Hematopoietic multipotent progenitor cell treated with erythropoietin and hydrocortisone succinate and interleukin-3 and kit ligand, for 6 days (in vitro differentiated cells): ENCODE measurements at regions not wholly inside any gene's neighbourhood (a gene's known extent, or its start where the extent isn't known, plus 50 kb on each side); places are given as distances from the start of the nearest gene placed in this dataset.
A peak's percentile ranks its signal among the peaks of the same experiment; 100 is the strongest.
"Not testable (repeated sequence)": the region's sequence is repeated elsewhere in the genome, so short reads cannot be mapped to it uniquely, and the experiment has no call there.

Experiments used
- DNase-seq: peaks from one replicate; pipeline ENCODE4 v3.0.0-alpha.2; 2015

DNA sequence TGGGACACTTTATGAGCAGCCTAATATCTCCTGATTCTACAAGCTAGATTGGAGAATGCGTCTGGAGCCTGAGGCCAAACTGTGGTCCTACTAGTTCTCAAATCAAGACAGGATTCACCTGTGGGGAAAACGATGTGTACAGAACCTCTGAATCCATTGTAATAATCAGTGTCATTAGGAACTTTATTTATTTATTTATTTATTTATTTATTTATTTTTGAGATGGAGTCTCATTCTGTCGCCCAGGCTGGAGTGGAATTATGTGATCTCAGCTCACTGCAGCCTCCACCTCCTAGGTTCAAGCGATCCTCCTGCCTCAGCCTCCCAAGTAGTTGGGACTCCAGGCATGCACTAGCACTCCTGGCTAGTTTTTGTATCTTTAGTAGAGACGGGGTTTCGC is 52.6 kb upstream of the KIF26B start:
- DNase-seq = not testable (repeated sequence)

DNA sequence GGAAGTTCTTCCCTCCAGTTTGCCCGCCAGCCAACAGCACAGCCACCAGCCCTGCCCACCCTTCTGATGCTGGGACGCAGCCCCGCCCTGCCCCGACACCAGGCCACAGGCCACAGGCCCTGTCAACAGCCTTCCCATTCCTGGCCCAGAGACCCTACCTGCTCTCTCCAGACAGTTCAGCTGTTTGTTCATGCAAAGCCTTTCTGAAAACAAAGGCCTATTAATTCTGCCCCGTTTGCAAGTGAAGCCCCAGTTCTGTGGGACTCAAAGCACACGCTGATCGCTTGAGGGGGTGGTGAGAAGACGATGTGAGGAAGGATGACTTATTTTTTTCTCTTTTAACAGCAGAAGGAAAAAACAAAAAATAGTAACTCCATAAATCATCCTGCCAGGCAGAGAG is 55.4 kb upstream of the KIF26B start:
- no peak for DNase-seq

DNA sequence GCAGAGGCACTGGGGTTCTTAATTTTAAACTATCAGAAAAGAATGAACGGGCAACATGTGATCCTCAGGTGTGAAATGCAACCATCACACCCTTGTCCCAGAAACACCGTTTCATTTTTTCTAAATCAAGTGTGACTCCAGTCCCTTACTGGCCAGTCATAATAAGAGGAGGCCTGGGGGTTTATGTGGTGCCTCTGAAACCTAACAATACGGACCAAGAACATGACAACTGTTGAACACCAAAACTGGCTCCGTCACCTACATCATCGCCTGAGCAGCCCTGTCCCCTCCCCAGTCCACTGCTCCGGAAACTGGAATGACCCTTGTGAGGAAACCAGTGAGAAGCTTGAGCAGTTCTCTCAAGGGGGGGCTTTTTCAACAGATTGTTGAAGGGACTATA is 55.9 kb upstream of the KIF26B start:
- DNase-seq = no peak

DNA sequence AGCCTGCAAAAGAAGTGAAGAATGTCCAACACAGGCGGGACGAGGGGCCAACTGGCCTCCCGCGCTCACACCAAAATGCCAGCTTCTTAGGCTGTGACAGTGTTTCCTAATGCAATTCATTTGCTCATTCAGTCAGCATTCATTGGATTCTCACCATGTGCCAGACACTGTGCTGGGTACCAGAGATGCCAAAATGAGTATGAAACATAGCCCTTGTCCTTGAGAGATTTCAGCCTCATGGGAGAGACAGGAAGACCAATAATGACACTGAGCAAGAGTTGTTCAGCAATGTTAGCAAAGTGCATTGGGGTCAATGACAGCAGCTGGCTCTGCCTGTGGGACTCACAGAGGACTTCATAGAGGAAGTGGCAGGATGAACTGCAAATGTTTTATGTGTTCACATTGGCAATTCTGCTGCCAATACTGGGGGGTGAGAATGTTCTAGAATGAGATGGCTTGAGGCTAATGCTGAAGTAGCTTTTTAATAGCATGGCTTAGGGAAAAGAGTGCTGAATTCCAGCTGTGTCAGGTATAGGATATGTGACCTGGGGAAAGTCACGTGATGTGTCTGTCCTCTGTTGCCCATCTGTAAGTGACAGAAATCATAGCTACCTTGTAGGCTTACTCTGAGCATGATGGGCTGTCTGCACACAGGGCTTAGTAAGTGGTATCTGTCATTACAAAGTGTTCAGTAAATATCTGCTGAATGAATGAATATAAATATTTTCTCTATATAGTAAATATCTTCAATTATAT is 58.3 kb upstream of the KIF26B start:
- no peak for DNase-seq

DNA sequence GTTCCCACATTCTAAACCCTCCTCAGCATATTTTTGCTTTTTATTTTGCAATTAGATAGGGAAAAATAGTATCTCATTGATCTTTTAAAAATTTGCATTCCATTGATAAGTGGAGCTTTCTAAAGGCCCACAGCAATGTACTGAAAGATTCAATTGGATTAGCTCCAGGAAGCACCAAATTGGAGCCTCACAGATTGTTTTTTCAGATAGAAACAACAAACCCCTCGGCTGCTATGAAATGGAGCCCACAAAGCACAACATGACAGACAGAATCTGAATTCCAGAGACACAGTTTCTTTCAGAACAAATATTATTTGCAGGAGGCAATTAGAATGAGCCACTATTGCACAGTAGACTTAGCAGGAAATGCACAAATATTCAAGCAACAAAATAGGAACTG is 58.9 kb upstream of the KIF26B start:
- DNase-seq = no peak

DNA sequence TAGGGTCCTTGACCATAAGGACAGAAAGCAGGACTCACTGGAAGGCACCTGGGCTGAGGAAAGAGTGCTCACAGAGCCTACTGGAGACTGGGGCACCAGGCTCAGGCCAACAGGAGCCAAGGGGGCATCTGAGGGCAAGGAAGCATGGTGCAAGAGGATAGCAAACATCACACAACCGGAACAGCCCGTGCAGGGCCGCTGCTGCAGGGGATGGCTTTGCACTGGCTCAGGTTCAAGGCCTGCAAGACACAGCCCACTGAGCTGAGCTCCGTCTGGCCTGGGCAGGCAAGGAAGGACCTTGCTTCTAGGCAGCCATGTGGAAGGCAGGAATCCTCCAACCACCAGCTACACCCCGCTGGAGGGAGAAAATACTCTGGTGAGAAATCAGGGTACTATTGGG is 59.8 kb upstream of the KIF26B start:
- DNase-seq = no peak

DNA sequence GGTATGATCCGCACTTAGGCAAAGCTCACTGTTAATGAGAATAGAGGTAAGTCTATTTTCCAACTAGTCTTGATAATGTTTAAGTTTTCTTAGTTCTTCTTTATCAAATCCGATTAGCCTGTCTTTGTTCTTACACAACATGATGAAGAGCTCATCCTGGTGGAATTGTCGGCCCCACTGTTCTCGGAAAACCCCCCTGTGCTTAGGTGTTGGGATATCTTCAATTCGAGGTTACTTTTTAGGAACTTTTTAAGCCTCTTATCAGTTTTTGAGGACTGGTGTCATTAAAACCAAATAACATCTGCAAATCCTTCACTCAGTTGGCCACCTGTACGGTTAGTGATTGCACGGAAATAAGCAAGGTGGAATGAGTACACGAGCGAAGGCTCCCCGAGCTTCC is 60.7 kb upstream of the KIF26B start:
- DNase-seq = no peak

DNA sequence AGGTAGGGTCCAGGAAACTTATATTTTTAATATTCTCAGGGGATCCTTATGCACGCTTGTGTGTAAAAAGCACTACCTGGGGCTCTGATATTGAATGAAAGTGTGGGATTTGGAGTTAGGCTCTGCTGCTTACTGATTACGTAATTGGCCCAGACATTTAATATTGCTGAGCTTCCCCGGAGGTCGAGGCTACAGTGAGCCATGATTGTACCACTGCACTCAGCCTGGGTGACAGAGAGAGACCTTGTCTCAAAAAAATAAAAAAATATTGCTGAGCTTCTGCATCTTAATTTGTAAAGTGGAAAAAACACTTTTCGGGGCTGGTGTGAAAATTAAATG is 62.2 kb upstream of the KIF26B start:
- DNase-seq = no peak

DNA sequence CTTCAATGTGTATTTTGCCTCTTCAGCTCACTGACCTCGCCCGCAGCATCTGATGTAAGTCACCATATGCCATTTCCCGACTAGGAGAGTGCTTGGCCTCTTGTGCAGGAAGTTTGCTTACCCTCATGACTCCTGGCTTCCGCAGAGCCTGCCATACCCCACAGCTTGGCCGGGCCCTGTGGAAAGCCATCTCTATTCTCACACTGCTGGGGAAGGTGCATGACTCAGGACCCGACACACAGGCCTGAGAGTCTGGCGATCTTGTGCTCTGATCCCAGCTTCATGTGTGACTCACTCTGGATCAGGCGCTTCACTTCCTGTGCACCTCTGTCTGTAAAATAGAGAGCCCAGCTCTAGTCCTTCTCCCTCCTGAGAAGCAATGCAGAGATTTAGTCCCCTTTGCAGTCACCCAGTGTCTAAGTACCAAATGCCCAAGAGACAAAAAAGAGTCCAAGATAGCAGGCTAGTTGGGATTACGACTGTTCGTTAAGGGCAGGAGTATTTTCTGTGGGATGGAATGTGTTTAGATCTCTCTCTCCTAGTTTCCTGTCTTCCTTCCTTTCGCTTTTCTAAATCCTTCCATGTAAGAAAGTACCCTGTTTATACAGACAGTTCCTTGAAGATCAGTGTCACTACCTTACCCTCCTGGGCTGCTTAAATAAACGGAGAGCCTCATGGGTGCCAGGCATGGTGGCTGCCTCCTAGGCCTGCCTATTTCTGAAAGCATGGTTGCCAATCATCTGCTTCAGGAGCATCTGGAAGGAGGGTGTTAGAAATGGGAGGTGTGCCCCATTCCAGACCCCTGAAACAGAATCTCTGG is 62.8 kb upstream of the KIF26B start:
- no peak for DNase-seq

DNA sequence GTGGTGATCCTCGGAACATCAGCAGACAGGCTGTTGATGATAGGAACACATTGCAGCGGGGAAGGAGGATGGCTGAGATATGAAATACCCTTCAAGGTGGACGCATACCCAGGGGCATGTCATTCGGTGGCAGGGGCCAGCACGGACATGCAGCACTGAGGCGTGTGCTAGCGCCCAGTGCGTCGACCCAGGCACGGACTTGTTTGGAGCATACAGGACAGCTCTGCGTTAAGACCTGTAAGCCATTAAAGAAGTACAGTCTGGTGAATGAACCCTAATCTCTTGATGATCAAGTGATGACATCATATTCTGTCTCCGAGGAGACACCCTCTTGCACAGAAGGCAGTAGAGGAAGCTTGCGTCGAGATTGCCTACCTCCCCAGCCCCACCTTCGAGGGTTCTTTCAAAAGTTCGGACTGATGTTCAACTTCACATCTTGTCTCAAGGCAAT is 63.6 kb upstream of the KIF26B start:
- no peak for DNase-seq

DNA sequence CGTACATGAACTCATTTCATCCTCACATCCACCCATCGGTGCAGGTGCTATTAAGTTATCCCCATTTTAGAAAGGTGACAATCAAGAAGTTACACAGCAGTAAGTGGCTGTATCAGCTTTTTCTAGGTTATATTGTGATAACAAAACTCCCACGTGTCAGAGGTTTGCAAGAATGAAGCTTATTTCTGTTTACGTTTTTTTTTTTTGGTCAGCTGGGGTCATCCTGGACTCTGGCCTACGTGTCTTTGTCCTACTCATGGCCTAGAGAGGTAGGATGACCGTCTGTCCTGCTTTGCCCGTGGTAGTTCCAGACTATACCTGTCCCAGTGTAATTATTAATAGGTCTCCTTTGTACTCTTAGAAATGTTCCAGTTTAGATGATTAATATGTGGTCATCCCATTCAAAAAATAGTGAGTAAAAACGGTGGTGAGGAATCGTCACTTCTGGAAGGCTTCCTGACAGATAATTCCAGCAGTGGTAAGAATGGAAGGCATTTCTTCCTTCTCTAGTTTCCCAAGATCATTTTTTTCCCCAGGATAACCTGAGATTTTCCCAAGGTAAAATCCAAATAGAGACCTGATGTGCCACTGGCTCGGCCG is 64.2 kb upstream of the KIF26B start:
- no peak for DNase-seq

DNA sequence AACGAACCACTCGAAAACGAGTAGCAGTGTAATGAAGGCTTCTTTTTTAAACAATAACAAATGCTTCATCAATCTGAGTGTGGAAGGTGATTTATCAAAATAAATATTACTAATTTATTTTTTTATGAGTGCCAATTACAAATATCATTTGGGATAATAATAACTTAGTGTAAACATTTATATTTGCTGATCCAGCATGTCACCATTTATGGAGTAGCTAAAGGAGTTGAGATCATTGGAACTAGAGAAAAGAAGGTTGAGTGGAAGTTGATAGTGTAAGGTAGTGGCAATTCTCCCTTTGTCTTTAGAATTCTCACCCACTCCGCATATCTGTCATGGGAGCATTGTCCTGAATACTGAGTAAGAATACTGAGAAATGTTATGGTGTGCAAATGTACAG is 67.1 kb upstream of the KIF26B start:
- no peak for DNase-seq

DNA sequence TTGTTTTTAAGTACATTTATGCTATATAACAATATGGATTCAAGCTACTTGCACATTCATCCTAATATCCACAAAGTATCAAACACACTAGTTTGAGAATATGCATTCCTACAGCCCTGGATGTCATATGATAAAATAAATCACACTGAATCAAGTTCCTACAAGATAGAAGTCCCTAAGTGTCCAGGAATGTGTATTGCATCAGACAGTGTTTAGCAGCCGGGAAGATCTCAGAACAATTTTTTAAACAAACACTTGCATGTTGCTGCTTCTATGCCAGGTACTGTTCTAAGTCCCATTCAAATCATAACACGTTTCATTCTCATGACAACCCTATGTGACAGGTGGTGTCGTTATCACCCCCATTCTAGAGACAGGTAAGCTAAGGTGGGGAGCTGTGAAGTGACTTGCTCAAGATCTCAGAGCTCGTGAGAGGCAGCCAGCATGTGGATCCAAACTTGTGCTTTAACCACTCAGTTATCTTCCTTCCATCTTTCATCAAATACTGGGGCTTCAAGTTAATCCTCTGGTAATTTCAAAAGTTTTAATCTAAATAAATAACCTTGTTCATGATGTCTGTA is 68.3 kb upstream of the KIF26B start:
- DNase-seq = no peak

DNA sequence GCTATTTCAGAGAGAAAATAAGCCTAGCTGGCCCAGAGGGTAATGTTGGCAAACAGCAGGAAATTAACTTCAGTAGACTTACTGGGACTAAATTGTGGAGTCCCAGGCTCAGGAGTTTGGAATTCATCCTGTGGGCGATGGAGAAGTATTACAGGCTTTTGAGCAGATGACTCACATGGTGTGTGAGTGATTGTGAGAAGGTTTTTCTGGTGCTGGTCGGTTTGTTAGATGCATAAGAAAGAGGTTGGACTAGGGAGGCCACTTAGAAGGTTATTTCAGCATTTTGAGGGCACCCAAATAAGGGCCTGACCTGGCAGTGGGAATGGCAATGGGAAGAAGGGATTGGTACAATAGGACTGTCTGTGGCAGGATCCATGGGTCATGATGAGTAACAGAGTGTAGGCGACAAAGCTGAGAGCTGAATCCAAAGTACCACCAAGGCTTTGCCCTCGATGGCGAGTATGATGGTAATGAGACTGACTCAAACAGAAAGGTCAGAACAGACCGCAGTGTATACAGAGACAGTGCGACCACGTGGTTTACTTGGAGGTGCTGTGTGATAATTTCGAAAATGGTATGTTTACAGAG is 69.2 kb upstream of the KIF26B start:
- DNase-seq = no peak

DNA sequence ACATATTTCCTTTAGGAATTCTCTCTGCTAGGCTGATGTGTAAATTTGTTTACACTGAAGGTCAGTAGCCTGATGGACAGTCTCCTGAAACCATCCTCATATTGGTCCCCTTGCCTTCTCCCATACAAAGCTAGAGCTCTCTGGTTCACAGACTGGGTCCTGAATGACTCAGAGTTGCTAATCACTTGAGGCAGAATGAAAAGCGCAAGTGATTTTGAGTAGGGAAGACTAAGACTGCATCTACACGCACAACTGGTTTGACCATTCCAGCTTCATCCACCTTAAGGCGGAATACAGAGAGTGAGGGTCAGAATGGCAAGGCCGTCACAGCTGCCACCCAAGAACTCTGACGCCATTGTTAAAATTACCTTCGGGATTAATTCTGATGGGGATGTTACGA is 70.2 kb upstream of the KIF26B start:
- DNase-seq = no peak

DNA sequence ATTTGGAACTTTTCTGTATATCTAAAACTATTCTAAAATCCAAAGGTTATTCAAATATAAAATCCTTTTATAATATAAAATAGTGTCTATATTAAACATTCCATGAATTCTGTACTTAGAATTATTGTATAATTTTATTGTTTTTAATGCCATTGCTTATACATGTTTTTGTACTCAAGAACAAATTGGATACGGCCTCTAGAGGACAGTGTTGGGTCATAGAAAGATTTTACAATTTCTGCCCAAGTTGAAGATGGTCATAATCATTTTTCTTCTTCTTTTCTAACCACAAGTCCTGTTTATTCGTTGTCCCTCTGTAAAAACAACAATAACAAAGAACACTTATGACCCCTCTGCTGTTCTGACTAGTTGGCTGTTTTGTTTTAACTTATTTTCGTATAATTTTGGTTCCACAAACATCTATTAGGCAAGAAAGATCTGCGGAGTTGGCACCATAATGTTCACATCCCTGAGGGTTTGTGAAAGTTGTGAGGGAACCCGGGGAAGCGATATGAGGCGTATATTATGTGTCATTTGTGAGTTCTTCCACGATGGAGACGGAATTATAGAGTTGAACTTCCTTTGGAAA is 75.7 kb upstream of the KIF26B start:
- peak; percentile 64 for DNase-seq

DNA sequence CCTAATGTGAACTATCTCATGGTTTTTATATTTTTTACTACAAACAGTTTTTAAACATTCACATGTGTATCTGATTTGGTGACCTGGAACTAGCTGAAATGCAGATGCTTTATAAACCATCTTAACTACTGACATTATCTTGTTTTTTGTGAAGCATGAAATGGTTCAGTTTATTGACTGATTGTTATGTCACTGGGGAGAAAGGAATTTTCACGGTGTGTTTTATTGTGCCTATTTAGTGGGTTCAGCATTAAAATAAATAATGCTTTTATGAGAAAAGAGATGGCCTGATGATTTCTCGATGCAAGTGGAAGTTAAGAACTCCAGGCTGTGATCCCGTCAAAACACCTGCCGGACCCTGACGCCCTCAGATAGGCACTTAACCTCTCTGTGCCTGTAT is 79.9 kb upstream of the KIF26B start:
- DNase-seq = no peak

DNA sequence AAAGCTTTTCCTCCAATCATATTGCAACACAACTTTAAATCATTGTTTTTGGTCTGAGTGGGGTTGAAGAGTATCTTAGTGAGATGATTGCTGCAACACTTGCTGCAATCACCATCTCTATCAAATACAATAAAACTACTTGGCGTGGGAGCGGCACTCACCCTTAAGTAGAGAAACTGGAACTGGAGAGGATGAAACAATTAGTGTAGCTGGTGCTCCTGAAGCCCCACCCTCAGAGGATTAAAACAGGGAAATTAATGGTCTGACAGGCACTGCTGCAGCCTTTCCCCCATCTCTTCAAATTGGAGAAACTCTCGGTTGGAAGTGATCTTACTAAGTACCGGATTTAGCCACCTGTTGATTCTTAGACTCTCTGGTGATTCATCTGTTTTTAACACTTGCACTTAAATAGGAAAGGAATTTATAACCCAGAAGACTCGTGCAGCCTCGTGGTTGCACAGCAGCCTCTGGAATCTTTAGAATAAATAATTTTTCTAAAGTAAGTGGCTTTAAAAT is 80.5 kb upstream of the KIF26B start:
- no peak for DNase-seq

DNA sequence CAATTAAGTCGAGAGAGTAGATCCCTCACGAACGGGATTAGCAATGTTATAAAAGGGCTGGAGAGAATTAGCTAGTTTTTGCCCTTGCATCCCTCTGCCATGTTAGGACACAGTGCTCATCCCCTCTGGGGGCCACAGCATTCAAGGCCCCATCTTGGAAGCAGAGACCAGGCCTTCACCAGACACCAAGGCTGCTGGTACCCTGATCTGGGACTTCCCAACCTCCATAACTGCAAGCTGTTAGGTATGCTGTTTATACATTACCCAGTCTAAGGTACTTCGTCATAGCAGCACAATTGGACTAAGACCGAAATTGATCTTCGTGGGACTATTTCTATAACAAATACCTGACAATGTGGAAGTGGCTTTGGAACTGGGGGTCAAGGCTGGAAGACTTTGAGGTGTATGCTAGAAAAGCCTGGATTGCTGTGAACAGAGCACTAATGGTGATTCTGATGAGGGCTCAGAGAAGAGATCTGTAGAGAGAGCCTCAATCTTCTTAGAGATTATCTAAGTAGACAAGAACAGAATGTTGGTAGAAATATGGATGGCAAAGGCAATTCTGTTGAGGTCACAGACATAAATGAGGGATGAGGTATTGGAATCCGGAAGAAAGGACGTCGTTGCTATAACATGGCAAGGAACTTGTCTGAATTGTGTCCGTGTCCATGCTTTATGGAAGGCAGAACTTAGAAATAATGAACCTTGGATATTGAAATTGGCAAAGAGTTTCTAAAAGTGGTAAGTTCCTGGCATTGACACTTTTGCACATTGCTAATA is 83.8 kb upstream of the KIF26B start:
- DNase-seq = no peak

DNA sequence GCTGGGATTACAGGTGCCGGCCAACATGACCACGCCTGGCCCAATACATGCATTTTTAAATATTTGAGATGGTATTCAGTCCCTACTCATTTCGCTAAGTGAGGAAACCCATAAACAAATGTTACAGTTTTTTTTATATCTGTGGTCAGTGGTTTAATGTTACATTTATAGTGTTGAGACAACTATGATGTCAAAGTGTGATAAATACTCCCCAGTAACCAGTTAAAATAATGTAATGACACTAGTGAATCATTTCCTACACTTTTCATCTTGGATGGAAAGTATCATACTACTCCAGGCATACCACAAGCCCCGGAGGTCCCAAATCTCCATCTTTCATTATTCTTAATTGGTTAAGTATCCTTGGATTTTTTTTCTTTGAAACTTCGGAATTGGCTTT is 87.5 kb upstream of the KIF26B start:
- DNase-seq = no peak

DNA sequence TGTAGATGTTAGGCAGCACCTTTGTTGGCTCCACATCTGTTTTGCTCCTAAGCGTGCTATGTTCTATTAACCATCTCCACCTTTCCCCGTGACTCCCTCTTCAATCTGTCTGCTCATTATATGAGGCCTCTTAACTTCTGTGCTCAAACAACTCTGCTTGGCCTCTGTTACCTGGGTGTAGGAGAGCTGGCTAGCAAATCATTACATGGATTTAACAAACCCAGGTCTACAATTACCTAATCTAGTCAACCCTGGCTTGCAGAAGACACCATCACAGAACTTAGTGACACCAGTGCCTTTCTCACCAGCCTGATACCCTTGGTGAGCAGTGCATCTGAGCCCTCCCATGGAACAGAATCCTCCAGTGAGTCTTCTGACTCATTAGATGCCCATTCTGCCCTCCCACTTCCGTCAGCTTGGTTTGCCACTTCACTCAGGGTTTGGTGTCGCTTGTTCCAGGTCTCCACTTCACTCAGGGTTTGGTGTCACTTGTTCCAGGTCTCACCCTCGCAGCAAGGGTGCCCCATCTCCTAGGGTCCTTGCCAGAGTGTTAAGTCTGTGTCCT is 92.0 kb upstream of the KIF26B start:
- no peak for DNase-seq

DNA sequence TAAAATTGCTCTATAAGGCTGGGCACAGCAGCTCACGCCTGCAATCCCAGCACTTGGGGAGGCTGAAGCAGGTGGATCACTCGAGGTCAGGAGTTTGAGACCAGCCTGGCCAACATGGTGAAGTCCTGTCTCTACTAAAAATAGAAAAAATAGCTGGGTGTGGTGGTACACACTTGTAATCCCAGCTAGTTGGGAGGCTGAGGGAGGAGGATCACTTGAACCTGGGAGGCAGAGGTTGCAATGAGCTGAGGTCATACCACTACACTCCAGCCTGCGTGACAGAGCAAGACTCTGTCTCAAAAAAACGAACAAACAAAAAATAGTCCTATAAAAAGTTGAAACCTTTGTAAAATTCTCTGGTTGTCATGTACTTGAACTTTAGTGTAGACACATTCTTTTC is 93.0 kb upstream of the KIF26B start:
- not testable (repeated sequence) for DNase-seq
